Anterior cingulate cortex (tissue), 58 donors: ENCODE measurements at regions not wholly inside any gene's neighbourhood (a gene's known extent, or its start where the extent isn't known, plus 50 kb on each side); places are given as distances from the start of the nearest gene placed in this dataset.
"Not testable (repeated sequence)": the region's sequence is repeated elsewhere in the genome, so short reads cannot be mapped to it uniquely, and the experiment has no call there.

Experiments used
- DNase-seq, 58 donors: peaks; one replicate each; lab custom pipeline; 2025; lab: John Stamatoyannopoulos, UW

GRCh38 chr7:46781901-46782439 lies 799.9 kb downstream of the TNS3 start:
- no peak for DNase-seq

- no peak for DNase-seq
These were observed 805.1 kb downstream of the TNS3 start for GRCh38 chr7:46776790-46777189.

GRCh38 chr7:46775776-46776175 lies 806.1 kb downstream of the TNS3 start:
- DNase-seq: no peak

GRCh38 chr7:46775020-46775419 lies 806.9 kb downstream of the TNS3 start:
- no peak for DNase-seq

GRCh38 chr7:46774515-46774914 lies 807.4 kb downstream of the TNS3 start:
- DNase-seq: no peak

GRCh38 chr7:46772776-46773175 lies 809.1 kb downstream of the TNS3 start:
- DNase-seq: no peak

DNA sequence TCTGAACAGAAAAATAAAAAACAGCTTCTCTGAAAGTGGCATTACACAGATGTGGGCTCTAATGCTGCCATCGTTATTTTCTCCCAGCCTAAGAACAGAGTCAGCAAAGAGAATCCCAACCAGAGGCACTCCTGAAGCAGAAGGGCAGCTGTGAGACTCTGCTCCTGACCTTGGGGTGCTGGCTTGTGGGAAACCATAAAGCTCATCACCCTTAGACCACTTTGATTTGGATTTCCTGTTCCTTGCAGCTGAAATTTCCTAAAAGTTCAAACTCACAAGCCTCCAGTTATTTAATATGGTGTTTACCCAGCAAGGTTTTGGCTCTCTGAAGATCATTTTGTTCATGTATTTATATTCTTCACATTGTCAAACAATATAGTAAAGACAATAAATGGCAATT lies 814.8 kb downstream of the TNS3 start:
- no peak for DNase-seq

DNA sequence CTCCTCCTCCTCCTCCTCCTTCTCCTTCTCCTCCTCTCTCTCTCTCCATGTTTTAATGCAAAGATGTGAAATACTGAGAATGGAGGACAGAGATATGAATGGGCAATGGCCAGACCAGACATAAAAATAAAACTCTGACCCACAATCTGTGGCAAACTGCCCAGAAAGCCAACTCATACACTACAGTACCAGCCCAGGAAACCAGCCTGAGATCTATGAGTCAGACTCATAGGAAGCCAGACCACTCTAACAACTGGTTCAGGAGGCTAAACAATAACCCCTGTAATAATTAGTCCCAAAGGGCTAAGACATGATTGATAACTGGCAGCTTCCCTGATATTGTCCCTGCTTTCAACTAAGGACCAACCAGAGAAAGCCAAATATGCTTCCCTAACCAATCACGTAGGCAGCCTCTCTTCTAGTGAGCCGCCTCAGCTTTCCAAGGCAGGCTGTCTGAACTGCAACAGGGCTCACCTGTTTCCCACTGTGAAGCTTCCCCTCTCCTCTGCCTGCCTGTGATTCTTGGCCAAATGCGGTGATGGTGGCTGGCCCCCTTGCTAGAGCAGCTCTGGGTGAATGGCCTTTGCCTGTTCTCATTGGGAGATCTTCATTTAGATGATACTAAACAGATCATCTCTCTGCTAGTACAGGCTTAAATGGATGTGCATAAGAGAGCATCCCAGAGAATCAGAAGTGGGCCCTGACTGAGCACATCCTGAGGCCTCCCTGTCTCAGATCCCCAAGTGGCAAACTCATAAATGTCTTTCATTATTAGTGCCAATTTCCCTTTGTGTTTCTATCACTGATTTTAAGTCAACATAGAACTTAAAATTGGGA lies 817.6 kb downstream of the TNS3 start:
- peak in 1 of 58 donors; percentile 8 for DNase-seq

GRCh38 chr7:46763344-46763743 lies 818.6 kb downstream of the TNS3 start:
- no peak for DNase-seq

GRCh38 chr7:46759711-46760480 lies 822.0 kb downstream of the TNS3 start:
- DNase-seq: no peak

GRCh38 chr7:46756996-46757395 lies 824.9 kb downstream of the TNS3 start:
- DNase-seq: no peak

DNA sequence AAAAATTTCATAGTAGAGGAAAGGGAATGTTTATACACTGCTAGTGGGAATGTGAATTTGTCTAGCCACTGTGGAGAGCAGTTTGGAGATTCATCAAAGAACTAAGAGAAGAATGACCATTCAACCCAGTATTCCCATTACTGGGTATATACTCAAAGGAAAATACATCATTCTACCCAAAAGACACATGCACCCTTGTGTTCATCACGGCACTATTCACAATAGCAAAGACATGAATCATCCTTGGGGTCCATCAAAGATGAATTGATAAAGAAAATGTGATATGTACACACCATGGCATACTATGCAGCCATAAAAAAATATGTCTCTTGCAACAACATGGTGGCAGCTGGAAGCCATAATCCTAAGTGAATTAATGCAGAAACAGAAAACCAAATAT lies 825.7 kb downstream of the TNS3 start:
- DNase-seq: no peak

- no peak for DNase-seq
These were observed 826.5 kb downstream of the TNS3 start for GRCh38 chr7:46755120-46756034.

DNA sequence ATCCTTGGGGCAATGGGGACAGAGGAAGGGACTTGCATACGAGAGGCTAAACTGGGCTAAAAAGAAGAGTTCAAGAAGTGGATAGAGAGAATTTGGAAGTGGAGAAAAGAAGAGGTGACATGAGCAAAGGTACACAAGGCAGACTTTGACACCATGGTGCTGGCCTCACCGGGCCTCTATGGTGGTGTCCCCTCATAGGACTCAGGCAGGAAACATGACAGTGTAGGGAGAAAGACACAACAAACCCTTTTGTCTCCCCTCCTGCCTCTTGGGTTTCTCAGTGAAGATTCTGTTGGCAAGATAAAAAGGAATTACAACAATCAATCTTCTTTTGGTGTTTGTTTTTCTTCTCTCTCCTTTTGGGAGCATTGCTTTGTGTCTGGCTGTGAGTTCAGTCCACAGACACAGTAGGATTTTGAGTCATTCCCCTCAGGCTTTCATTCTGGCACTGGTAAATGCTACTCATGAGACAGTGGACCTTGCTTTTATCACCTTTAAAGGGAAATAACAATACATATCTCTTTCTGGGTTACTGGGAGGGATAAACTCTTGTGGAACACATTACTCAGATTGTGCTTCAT lies 827.7 kb downstream of the TNS3 start:
- no peak for DNase-seq

DNA sequence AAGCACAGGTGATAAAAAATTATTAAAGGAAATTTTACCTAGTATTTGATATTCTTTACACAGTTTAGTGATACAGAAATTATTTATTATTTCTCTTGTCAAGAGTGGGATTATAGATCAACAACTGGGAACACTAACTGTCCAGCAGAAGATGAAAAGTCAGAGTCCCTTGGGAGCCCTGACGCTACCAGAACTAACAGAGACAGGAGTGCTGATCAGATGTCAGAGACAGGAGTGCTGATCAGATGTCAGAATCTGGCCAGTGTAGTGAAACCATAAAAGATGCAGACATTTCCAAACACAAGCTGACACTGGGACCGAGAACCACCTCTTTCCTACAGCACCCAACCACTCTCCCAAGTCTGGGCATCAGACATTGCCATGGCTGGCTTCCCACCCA lies 828.2 kb downstream of the TNS3 start:
- DNase-seq: no peak

DNA sequence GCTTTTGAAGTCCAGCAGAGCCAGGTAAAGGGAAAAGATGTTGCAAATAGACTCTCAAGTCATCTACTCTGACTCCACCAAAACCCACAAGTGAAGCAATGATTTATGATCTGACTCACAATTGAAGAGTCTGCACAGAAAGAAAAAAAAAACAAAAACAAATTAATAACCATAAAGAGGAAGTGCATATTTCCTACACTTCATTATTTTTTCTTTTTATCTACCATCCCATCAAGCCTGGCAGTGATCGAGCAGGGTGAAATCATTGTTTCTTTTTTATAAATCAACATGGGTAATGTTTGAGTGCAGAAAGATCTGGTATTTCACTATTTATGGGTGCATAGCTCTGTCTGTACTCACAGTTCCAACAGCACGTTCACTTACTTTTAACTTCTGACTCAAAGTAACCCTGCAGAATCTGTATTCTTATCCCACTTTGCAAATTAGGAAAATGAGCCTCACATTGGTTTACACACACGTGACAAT lies 829.0 kb downstream of the TNS3 start:
- DNase-seq: no peak

DNA sequence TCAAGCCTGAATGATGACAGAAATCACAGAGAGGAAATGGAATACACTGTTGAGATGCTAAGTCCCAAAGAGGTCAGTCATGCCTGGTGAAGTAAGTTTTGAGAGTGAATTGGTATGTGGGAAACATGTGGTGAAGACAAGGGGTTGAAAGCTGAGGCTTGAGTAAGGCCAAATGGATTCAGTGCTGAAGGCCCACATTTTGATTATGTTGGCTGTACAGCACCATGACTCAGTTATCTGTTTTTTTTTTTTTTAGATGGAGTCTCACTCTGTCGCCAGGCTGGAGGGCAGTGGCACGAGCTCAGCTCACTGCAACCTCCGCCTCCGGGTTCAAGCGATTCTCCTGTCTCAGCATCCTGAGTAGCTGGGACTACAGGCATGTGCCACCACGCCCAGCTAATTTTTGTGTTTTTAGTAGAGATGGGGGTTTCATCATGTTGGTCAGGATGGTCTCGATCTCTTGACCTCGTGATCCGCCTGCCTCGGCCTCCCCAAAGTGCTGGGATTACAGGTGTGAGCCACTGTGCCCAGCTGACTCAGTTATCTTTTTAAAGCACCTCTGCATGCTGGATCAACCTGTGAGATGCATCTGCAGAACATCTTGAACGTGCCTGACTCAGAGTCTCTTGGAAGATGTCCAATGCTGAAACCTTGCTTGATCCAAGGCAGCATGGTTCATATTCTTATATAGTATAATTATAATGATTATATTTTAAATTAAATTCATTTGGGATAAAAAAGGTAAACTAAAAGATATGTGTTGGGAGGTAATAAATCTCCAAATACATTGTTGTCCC lies 829.8 kb downstream of the TNS3 start:
- not testable (repeated sequence) for DNase-seq

GRCh38 chr7:46751471-46751870 lies 830.4 kb upstream of the IGFBP3 start:
- DNase-seq: no peak

DNA sequence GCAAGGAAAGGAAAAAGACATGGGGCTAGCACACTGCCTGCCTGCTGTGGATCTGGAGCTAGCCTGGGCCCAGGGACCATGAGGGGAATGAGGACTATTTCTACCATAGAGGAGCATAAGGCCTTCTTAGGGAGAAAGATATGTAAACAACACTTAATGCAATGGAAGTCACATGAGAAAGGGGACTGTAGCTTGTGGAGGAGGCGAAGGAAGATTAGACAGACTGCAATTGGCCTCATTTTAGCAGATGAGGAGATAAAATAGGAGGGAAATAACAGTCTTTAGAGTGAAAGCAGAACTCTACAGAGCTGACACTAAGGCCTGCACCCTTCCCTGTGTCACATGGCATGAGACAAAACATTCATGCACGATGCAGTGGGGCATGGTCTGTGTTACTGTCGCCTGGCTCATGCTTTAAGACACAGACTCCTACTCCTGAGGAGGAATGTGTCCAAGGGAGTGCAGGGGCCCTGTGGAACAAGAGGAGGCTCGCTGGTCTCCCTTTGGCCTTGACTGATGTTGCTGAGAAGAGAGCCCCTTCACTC lies 829.3 kb upstream of the IGFBP3 start:
- no peak for DNase-seq
